OCI-LY7 (cell line): ENCODE measurements at regions not wholly inside any gene's neighbourhood (a gene's known extent, or its start where the extent isn't known, plus 50 kb on each side); places are given as distances from the start of the nearest gene placed in this dataset.

Experiments
- EZH2phosphoT487 ChIP-seq: fragments of 200-600 bp; sonication (generic); IDR thresholded peaks from 2 replicates; pipeline ENCODE4 v1.6.1; 2018; ENCODE audit warnings: low read depth, borderline replicate concordance, mild to moderate bottlenecking, mixed run types, antibody characterized with exemption, low read length, moderate library complexity, mixed read lengths
- TF ChIP-seq, protein P1 (sequence below): fragments of 200-600 bp; sonication (generic); conservative IDR thresholded peaks from 2 replicates; pipeline ENCODE4 v1.5.1; 2014; ENCODE audit warnings: mild to moderate bottlenecking, antibody characterized with exemption, low read length, moderate library complexity, mixed read lengths

DNA sequence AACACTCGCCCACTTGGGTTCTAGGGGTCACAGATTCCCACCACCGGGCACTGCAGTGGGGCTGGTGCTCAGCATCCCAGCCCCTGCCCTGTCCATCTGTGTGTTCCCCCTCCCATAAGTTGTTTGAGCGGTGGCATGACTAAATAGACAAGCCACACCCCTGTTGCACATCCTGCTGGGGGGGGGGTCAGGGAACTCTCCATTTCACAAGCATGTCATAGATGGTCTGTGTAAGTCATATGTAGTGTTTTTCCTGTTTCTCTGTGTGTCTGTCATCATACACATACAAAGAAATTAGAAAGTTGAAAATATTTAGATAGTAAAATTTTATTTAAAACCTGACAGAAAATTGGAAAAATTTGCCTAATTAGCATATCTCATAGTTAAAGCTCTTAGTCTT is 270.2 kb downstream of the IPO8 start:
- TF ChIP-seq, protein P1, sequence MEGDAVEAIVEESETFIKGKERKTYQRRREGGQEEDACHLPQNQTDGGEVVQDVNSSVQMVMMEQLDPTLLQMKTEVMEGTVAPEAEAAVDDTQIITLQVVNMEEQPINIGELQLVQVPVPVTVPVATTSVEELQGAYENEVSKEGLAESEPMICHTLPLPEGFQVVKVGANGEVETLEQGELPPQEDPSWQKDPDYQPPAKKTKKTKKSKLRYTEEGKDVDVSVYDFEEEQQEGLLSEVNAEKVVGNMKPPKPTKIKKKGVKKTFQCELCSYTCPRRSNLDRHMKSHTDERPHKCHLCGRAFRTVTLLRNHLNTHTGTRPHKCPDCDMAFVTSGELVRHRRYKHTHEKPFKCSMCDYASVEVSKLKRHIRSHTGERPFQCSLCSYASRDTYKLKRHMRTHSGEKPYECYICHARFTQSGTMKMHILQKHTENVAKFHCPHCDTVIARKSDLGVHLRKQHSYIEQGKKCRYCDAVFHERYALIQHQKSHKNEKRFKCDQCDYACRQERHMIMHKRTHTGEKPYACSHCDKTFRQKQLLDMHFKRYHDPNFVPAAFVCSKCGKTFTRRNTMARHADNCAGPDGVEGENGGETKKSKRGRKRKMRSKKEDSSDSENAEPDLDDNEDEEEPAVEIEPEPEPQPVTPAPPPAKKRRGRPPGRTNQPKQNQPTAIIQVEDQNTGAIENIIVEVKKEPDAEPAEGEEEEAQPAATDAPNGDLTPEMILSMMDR: no peak
- no peak for TF ChIP-seq EZH2phosphoT487
